ENCODE measurements at regions not wholly inside any gene's neighbourhood (a gene's known extent, or its start where the extent isn't known, plus 50 kb on each side); places are given as distances from the start of the nearest gene placed in this dataset.

DNA sequence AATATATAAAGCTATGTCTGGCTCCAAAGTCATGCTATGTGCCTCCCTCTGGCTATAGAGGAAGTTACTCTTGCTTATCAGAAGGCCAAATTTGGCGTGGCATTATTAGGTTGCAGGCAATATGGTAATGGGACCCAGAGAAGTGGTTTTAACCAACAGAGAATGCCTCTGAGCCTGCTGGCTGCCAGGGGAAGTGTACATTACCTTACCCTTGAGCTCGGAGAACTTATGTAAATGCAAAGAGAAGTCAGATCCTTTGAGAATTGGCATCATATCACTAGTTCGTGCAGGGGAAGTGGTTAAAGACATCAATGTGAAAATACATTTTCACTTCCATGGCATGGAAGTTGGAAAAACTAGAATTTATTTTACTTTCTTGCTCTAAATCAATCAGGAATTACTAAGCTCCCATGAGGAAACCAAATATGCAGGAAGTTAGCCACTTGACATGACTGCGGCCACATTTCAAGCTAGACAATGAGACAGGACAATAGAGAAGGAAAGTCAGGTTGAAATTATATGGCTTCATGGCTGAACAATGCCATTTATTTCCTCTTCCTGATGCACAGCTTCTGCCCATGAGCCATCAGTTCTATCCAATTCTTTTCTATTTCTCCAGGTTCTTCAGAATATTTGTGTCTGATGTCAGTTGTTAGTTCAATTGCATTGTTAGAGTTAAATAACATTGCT is 134.0 kb upstream of the PHACTR1 start:
- no peaks in the 10 kb centered on the region for H3K27me3 ChIP-seq (replicated peaks; ENCODE audit: control insufficient read depth, insufficient read depth, low read length)
- Mint-ChIP-seq H3K36me3 (ENCODE audit: insufficient read depth, unreplicated experiment) (no peaks in the 10 kb centered on the region), H3K27me3 (ENCODE audit: insufficient read depth, unreplicated experiment) (no peaks in the 10 kb centered on the region), H3K9me3 (ENCODE audit: unreplicated experiment) (no peaks in the 10 kb centered on the region), H3K4me1 (ENCODE audit: low read depth, unreplicated experiment) (peaks cover 13% of the 10 kb centered on the region), H3K4me3 (ENCODE audit: unreplicated experiment) (no peak overlapping the region), H3K27ac (ENCODE audit: unreplicated experiment) (no peak overlapping the region)
- intact Hi-C loops (cut with micrococcal nuclease; ENCODE audit: unreplicated experiment): no loop called here
- H3K9me3 ChIP-seq: no peaks in the 10 kb centered on the region
- POLR2A ChIA-PET: no interaction called here
- CTCF ChIA-PET: no interaction called here
- TF ChIP-seq, protein P1, sequence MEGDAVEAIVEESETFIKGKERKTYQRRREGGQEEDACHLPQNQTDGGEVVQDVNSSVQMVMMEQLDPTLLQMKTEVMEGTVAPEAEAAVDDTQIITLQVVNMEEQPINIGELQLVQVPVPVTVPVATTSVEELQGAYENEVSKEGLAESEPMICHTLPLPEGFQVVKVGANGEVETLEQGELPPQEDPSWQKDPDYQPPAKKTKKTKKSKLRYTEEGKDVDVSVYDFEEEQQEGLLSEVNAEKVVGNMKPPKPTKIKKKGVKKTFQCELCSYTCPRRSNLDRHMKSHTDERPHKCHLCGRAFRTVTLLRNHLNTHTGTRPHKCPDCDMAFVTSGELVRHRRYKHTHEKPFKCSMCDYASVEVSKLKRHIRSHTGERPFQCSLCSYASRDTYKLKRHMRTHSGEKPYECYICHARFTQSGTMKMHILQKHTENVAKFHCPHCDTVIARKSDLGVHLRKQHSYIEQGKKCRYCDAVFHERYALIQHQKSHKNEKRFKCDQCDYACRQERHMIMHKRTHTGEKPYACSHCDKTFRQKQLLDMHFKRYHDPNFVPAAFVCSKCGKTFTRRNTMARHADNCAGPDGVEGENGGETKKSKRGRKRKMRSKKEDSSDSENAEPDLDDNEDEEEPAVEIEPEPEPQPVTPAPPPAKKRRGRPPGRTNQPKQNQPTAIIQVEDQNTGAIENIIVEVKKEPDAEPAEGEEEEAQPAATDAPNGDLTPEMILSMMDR (IDR thresholded peaks at IDR 0.05; ENCODE audit: insufficient read depth in 1 of 2, low read depth in 1 of 2, low read length in 1 of 2, severe bottlenecking in 1 of 2, unreplicated experiment in 1 of 2): no peak
- BruUV-seq (replicated peaks): no TSS peak
- peaks cover 21% of the 10 kb centered on the region for H3K4me1 ChIP-seq
- no peak overlapping the region for H3K4me3 ChIP-seq (ENCODE audit: low read depth, low read length)
- H3K36me3 ChIP-seq (ENCODE audit: control insufficient read depth, insufficient read depth, low read length): no peaks in the 10 kb centered on the region
- no peak for DNase-seq

DNA sequence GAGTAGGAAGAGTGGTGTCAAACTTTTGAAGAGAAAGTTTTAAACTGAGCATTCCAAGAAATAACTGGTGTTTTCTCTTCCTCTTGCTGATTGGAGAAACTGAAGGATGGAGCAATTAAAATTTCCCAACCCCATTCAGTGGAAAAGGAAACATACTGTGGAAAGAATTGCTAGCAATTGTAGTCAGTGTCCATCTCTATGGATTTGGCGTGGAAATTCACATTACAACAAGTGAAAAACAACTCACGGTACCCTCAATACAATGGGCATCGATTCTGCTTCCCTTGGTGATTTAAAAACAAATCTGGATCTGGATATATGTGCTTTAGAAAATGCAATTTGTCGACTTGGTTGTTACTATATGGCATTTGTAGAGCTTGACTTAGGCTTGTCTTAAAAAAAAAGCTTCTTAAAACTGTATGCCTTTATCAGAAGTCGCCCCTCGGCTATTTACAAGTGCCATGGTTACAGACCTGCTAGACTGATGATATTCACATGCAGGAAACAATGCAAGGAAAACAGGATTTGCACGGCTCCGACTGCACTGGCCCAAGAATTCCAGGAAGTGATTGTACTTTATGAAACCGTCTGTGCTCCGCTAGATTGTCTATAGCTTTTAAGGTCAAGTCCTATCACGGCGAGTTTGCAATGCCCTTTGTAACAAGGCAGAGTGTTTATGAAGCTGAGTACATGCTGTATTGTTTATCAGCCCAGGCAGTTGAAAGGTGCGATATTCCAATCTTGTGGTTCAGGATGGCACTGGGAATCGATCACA is 131.7 kb upstream of the PHACTR1 start:
- intact Hi-C loops (cut with micrococcal nuclease; ENCODE audit: unreplicated experiment): no loop called here
- no peak overlapping the region for H3K4me3 ChIP-seq (ENCODE audit: low read depth, low read length)
- no peaks in the 10 kb centered on the region for H3K9me3 Mint-ChIP-seq (ENCODE audit: unreplicated experiment)
- TF ChIP-seq, protein P1 (IDR thresholded peaks at IDR 0.05; ENCODE audit: insufficient read depth in 1 of 2, low read depth in 1 of 2, low read length in 1 of 2, severe bottlenecking in 1 of 2, unreplicated experiment in 1 of 2): no peak
- no peaks in the 10 kb centered on the region for H3K36me3 Mint-ChIP-seq (ENCODE audit: insufficient read depth, unreplicated experiment)
- ChIA-PET CTCF (no interaction called here), POLR2A (no interaction called here)
- no peak overlapping the region for H3K27ac Mint-ChIP-seq (ENCODE audit: unreplicated experiment)
- DNase-seq: no peak
- H3K27me3 ChIP-seq (replicated peaks; ENCODE audit: control insufficient read depth, insufficient read depth, low read length): no peaks in the 10 kb centered on the region
- H3K4me1 ChIP-seq: peaks cover 17% of the 10 kb centered on the region
- no peak overlapping the region for H3K4me3 Mint-ChIP-seq (ENCODE audit: unreplicated experiment)
- no peaks in the 10 kb centered on the region for H3K9me3 ChIP-seq
- H3K4me1 Mint-ChIP-seq (ENCODE audit: low read depth, unreplicated experiment): peaks cover 11% of the 10 kb centered on the region
- no TSS peak for BruUV-seq (replicated peaks)
- H3K27me3 Mint-ChIP-seq (ENCODE audit: insufficient read depth, unreplicated experiment): no peaks in the 10 kb centered on the region
- no peaks in the 10 kb centered on the region for H3K36me3 ChIP-seq (ENCODE audit: control insufficient read depth, insufficient read depth, low read length)

DNA sequence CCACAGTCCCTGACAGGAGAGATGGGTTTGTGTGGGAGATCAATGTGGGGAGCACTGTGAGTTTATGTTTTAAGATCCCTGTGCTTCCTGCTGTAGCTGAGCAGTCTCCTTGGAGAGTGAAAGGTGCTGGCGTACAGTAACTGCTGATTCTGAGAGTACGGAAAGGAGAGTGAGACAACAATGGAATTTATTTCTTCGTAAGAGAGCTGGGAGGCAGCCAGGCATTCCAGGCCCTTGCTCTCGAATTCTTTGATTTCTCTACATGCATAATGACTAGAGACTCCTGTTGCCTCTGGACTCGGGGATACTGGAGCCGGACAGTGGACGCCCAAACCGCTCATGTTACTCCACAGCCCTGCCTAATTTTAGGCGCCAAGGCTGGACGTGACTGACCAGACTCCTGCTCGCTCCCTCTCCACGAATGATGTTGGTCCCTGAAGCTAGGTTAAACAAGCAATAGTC is 131.0 kb upstream of the PHACTR1 start:
- Mint-ChIP-seq H3K4me3 (ENCODE audit: unreplicated experiment) (no peak overlapping the region), H3K4me1 (ENCODE audit: low read depth, unreplicated experiment) (peaks cover 11% of the 10 kb centered on the region), H3K9me3 (ENCODE audit: unreplicated experiment) (no peaks in the 10 kb centered on the region), H3K36me3 (ENCODE audit: insufficient read depth, unreplicated experiment) (no peaks in the 10 kb centered on the region), H3K27me3 (ENCODE audit: insufficient read depth, unreplicated experiment) (no peaks in the 10 kb centered on the region), H3K27ac (ENCODE audit: unreplicated experiment) (no peak overlapping the region)
- BruUV-seq (replicated peaks): no TSS peak
- H3K9me3 ChIP-seq: no peaks in the 10 kb centered on the region
- POLR2A ChIA-PET: no interaction called here
- H3K36me3 ChIP-seq (ENCODE audit: control insufficient read depth, insufficient read depth, low read length): no peaks in the 10 kb centered on the region
- CTCF ChIA-PET: no interaction called here
- no peak overlapping the region for H3K4me3 ChIP-seq (ENCODE audit: low read depth, low read length)
- H3K4me1 ChIP-seq: peaks cover 17% of the 10 kb centered on the region
- TF ChIP-seq, protein P1 (IDR thresholded peaks at IDR 0.05; ENCODE audit: insufficient read depth in 1 of 2, low read depth in 1 of 2, low read length in 1 of 2, severe bottlenecking in 1 of 2, unreplicated experiment in 1 of 2): no peak
- DNase-seq: no peak
- intact Hi-C loops (cut with micrococcal nuclease; ENCODE audit: unreplicated experiment): no loop called here
- H3K27me3 ChIP-seq (replicated peaks; ENCODE audit: control insufficient read depth, insufficient read depth, low read length): no peaks in the 10 kb centered on the region
